AG08395 (cell line): ENCODE measurements at regions not wholly inside any gene's neighbourhood (a gene's known extent, or its start where the extent isn't known, plus 50 kb on each side); places are given as distances from the start of the nearest gene placed in this dataset.
"Not testable (repeated sequence)": the region's sequence is repeated elsewhere in the genome, so short reads cannot be mapped to it uniquely, and the experiment has no call there.

Experiments
- DNase-seq: peaks from one replicate; pipeline ENCODE4 v3.0.0; 2012; ENCODE audit warnings: mixed read lengths, low spot score

GRCh38 chr1:185435696-185436379 is 118.8 kb upstream of the IVNS1ABP start:
- no peak for DNase-seq

GRCh38 chr1:185434721-185435120 is 117.7 kb upstream of the IVNS1ABP start:
- no peak for DNase-seq

GRCh38 chr1:185433667-185434066 is 116.6 kb upstream of the IVNS1ABP start:
- no peak for DNase-seq

DNA sequence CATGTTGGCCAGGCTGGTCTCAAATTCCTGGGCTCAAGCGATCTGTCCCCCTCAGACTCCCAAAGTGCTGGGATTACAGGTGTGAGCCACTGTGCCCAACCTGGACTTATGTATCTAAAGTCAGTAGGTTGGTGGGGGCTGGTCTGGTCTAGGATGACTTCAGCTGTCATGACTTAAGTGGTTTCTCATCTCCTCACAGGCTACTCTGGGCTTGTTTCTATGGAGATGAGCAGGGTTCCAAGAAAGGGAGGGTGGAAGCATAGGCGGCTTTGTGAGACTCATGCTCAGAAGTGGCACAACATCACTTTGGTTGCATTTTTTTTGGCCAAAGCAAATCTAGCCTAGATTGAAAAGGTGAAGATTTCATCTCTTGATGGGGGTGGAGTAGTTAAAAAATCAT is 115.9 kb upstream of the IVNS1ABP start:
- DNase-seq: no peak

GRCh38 chr1:185431612-185432011 is 114.6 kb upstream of the IVNS1ABP start:
- no peak for DNase-seq

GRCh38 chr1:185429668-185430067 is 112.6 kb upstream of the IVNS1ABP start:
- not testable (repeated sequence) for DNase-seq

- no peak for DNase-seq
Observed at GRCh38 chr1:185427776-185428175, 110.7 kb upstream of the IVNS1ABP start.

- DNase-seq: peak; percentile 16
Observed at GRCh38 chr1:185427264-185427663, 110.2 kb upstream of the IVNS1ABP start.

- peak; percentile 80 for DNase-seq
Observed at GRCh38 chr1:185426848-185427247, 109.8 kb upstream of the IVNS1ABP start.

GRCh38 chr1:185425163-185425562 is 108.1 kb upstream of the IVNS1ABP start:
- DNase-seq: no peak

- DNase-seq: no peak
Observed at GRCh38 chr1:185421485-185422107, 104.6 kb upstream of the IVNS1ABP start.

GRCh38 chr1:185420588-185421081 is 103.6 kb upstream of the IVNS1ABP start:
- DNase-seq: no peak

GRCh38 chr1:185419718-185420117 is 102.7 kb upstream of the IVNS1ABP start:
- peak; percentile 51 for DNase-seq

DNA sequence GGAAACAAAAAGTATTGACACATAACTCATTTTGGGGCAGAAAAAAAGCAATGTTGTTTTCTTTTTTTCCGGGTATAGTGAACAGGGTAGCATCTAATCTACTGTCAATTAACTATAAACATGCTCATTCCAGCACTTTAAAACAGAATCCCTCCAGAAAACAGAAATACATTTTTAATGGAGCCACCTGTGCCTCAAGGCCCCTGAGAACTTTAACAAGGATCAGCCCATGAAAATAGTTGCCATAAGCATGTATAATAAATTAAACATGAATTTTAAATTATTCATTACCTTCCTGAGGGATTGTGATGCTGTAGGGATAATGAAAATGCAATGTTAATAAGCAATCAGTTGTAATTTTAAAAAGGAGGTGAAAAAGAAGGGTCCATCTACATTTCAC is 101.4 kb upstream of the IVNS1ABP start:
- DNase-seq: no peak

DNA sequence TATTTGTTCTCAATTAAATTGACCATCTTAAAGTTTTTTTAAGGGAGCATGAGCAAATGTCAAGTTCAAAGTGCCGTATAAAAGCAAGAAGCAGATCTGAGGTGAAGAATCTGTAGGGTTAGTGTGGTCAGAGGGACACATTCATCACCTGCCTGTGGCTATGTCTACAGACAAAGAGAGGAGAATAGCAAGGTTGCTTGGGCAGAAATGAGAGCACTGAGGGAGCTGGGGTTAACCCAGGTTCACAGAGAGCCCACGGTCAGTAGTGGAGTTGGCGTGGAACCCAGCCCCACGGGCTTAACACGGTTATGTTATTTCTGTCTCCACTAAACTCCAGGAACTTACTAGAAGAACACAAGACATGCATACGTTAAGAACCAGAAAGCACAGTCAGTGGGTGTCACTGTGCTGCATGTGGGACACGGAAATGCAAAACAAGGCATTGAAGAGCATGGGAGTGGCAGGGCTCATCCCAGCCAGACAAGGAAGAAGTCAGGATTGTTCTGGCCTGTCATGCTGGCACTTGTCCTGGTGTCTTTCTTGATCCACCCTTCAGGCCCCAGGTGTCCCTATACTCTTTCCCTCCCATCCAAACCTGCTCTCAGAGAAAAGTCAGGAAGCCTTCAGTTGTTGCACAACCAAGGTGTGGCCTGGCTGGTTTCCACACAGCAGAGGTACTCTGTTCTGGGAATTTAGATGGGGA is 95.5 kb upstream of the IVNS1ABP start:
- no peak for DNase-seq

- DNase-seq: peak; percentile 8
Observed at GRCh38 chr1:185409763-185410528, 92.9 kb upstream of the IVNS1ABP start.

GRCh38 chr1:185409345-185409744 is 92.3 kb upstream of the IVNS1ABP start:
- DNase-seq: no peak

- DNase-seq: no peak
Observed at GRCh38 chr1:185408700-185409270, 91.7 kb upstream of the IVNS1ABP start.

- no peak for DNase-seq
Observed at GRCh38 chr1:185406691-185407009, 89.6 kb upstream of the IVNS1ABP start.

- no peak for DNase-seq
Observed at GRCh38 chr1:185406006-185406690, 89.1 kb upstream of the IVNS1ABP start.

DNA sequence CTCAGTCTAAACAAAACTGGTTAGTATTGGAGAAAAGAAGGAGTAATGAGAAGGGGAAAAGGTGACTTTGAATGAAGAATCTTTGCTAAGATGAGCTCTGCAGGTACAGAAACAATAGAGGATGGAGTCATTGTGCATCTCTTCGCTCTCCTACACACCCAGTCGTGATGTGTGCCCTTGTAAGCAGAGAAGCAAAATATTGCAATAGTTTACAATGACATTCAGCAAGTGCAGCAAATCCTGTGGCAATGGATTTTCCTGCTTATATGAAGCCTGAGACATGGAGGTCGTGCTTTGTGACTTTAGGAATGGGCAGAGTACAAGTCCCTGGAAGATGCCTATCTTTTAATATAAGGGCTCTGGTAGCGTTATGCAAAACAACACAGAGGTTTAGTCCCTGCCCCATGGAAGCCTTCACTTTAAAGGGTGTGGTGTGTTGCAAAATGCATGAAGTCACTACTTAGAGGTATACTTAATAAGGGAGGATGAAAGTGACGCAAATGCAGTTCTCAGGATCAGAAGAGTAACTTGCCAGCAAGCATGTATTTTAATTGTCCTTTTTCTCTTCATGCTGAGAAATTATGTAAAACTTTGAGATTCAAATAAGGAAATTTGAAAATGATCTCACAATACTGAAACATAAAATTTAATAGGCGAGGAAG is 88.0 kb upstream of the IVNS1ABP start:
- no peak for DNase-seq
